ENCODE measurements at regions not wholly inside any gene's neighbourhood (a gene's known extent, or its start where the extent isn't known, plus 50 kb on each side); places are given as distances from the start of the nearest gene placed in this dataset.

DNA sequence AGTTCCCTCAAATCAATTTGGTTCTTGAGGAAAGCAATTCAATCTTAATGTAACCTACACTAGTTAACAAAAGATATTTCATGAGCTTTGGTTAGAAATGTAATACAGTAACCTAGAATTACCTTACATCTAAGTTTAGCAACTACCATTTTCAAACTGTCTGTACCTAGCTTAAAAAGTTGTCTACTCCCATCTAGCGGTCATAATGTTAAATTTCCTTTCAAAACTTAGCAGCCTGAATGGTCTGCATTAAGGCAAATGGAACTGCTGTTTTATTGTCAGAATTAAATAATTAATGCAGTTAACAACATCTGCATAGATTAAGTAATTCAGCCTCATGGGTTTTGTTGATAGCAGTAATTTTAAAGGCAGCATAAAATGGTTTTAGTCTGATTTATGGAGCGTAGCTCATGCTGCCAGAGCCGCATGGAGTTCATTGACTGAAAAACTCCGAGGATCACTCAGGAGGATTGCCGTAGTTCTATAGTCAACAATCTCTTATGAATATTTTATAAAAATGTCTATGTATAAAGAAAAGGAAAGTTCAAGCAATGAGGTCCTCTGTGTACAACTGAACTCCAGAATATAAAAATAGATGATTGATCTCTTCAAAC is 485.4 kb upstream of the MANEA start:
- in situ Hi-C loops (cut with MboI) (no loop called here), intact Hi-C loops (cut with micrococcal nuclease) (no loop called here)
- Histone ChIP-seq H3K36me3 (ENCODE audit: control insufficient read depth, insufficient read depth, low read length) (no peaks in the 10 kb centered on the region), H3K9me1 (ENCODE audit: control insufficient read depth, insufficient read depth, low read length) (no peaks in the 10 kb centered on the region), H3K27me3 (ENCODE audit: control insufficient read depth in 2 of 2, insufficient read depth in 2 of 2, low read length in 2 of 2) (no peaks in the 10 kb centered on the region), H3K9ac (ENCODE audit: insufficient read depth in 1 of 2, low read depth in 2 of 2, low read length in 2 of 2) (no peak overlapping the region), H2AFZ (ENCODE audit: low read depth, low read length) (no peak overlapping the region), H3K9me3 (replicated peaks; ENCODE audit: control insufficient read depth, insufficient read depth, low read depth, low read length) (no peaks in the 10 kb centered on the region), H3K79me2 (ENCODE audit: control insufficient read depth, insufficient read depth, low read length) (no peaks in the 10 kb centered on the region), H3K4me1 (replicated peaks in 1 of 2; ENCODE audit: control insufficient read depth in 2 of 2, insufficient read depth in 2 of 2, low read length in 2 of 2) (no peaks in the 10 kb centered on the region), H3K4me3 (no peak overlapping the region), H4K20me1 (replicated peaks; ENCODE audit: control insufficient read depth, insufficient read depth, low read length) (no peaks in the 10 kb centered on the region), H3K4me2 (ENCODE audit: insufficient read depth, low read length) (no peak overlapping the region), H3K27ac (ENCODE audit: extremely low read depth, low read depth, low read length) (no peak overlapping the region)
- POLR2A ChIA-PET, result no interaction called here
- WGBS (ENCODE audit: insufficient coverage, low coverage, missing lambda C conversion rate), result 1% methylated on average over 5 of the region's 5 CpGs
- FAIRE-seq, result no peak
- peak in 2 of 4 experiments; percentile 2 to 28 for DNase-seq (ENCODE audit: extremely low read depth in 1 of 4, low spot score in 3 of 4)
- CTCF ChIA-PET (ENCODE audit: low intra/inter-chr PET ratio), result no interaction called here
- no TSS peak for BruUV-seq (replicated peaks)
- ATAC-seq, result 0 out of 3 replicates have a peak, but pooled peaks have one; percentile 31
- TF ChIP-seq RAD21 (CRISPR knock-in tag; conservative IDR thresholded peaks at IDR 0.05 in 1 of 2, IDR thresholded peaks at IDR 0.05 in 1 of 2), result peak; percentile 58 to 61
- no peak for TF ChIP-seq CREBBP (IDR thresholded peaks at IDR 0.05; ENCODE audit: low read depth, low read length)
- peak in 1 of 3 experiments; percentile 39; a peak in 3 of 6 replicates for TF ChIP-seq CTCF (IDR thresholded peaks at IDR 0.05 in 2 of 3, conservative IDR thresholded peaks at IDR 0.05 in 1 of 3; ENCODE audit: insufficient read depth in 2 of 3, low read depth in 1 of 3, low read length in 3 of 3)
- TF ChIP-seq PTBP1 (IDR thresholded peaks at IDR 0.05; ENCODE audit: low read depth, low read length), result no peak
